Activated B cell treated with CpG ODN at 0.5 μM for 24 hours (primary cell): ENCODE measurements at regions not wholly inside any gene's neighbourhood (a gene's known extent, or its start where the extent isn't known, plus 50 kb on each side); places are given as distances from the start of the nearest gene placed in this dataset.
"Not testable (repeated sequence)": the region's sequence is repeated elsewhere in the genome, so short reads cannot be mapped to it uniquely, and the experiment has no call there.

Source experiments
- ATAC-seq: fragments of 200-7000 bp; cut with Tn5 transposase; one replicate; pipeline ENCODE4 v1.10.0; 2021; ENCODE audit warnings: low read depth, mild to moderate bottlenecking, moderate library complexity
- CTCF ChIA-PET: fragments of 350-600 bp; sonication (Branson Sonifier 250); formaldehyde crosslinking; loops from one replicate; lab custom pipeline; 2021; ENCODE audit warnings: antibody characterized with exemption; lab: Charles Lee
- POLR2A ChIA-PET: fragments of 350-600 bp; sonication (Branson Sonifier 250); formaldehyde crosslinking; loops from one replicate; lab custom pipeline; 2021; ENCODE audit warnings: antibody characterized with exemption; lab: Charles Lee
- DNase-seq: peaks from one replicate; pipeline ENCODE4 v3.0.0; 2022
- H3K27ac Mint-ChIP-seq: one replicate; pipeline ENCODE4 v1.8.0; 2020; ENCODE audit warnings: mixed read lengths
- H3K27me3 Mint-ChIP-seq: one replicate; pipeline ENCODE4 v1.8.0; 2021; ENCODE audit warnings: mixed read lengths
- H3K36me3 Mint-ChIP-seq: one replicate; pipeline ENCODE4 v1.8.0; 2021; ENCODE audit warnings: low read depth, mixed read lengths
- H3K4me1 Mint-ChIP-seq: one replicate; pipeline ENCODE4 v1.8.0; 2021; ENCODE audit warnings: mixed read lengths
- H3K4me3 Mint-ChIP-seq: one replicate; pipeline ENCODE4 v1.8.0; 2020; ENCODE audit warnings: mild to moderate bottlenecking, mixed read lengths
- H3K9me3 Mint-ChIP-seq: one replicate; pipeline ENCODE4 v1.8.0; 2020; ENCODE audit warnings: mixed read lengths
- intact Hi-C: fragments of 100-400 bp; cut with micrococcal nuclease; formaldehyde crosslinking; loops from one replicate; pipeline ENCODE4 v1.15.1; 2024
- TF ChIP-seq, protein P1 (sequence below): fragments of 200-600 bp; IDR thresholded peaks from one replicate; pipeline ENCODE4 v1.8.0; 2022; ENCODE audit warnings: antibody characterized with exemption, mild to moderate bottlenecking

DNA sequence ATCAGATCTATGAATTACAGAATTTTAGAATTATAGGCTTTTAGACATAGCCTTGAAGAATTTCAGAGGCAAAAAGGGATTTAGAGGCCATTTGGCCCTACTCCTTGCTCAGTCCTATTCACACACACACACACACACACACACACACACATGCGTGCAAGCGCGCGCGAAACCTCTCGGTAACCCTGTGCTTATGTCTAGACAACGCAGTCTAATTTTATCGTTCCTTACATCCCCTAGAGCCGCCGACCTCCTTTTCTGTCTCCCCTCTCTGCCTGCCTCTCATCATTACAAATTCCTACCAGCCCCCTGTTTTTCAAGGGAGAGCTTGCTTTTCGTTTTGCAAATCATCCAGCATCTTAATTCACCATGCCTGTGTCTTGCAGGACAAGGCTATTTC, 252.1 kb downstream of the FOXD2 start:
- H3K27ac Mint-ChIP-seq = no peak overlapping the region
- H3K36me3 Mint-ChIP-seq = no peaks in the 10 kb centered on the region
- H3K4me3 Mint-ChIP-seq = no peak overlapping the region
- no peaks in the 10 kb centered on the region for H3K9me3 Mint-ChIP-seq
- no peaks in the 10 kb centered on the region for H3K4me1 Mint-ChIP-seq
- TF ChIP-seq, protein P1, sequence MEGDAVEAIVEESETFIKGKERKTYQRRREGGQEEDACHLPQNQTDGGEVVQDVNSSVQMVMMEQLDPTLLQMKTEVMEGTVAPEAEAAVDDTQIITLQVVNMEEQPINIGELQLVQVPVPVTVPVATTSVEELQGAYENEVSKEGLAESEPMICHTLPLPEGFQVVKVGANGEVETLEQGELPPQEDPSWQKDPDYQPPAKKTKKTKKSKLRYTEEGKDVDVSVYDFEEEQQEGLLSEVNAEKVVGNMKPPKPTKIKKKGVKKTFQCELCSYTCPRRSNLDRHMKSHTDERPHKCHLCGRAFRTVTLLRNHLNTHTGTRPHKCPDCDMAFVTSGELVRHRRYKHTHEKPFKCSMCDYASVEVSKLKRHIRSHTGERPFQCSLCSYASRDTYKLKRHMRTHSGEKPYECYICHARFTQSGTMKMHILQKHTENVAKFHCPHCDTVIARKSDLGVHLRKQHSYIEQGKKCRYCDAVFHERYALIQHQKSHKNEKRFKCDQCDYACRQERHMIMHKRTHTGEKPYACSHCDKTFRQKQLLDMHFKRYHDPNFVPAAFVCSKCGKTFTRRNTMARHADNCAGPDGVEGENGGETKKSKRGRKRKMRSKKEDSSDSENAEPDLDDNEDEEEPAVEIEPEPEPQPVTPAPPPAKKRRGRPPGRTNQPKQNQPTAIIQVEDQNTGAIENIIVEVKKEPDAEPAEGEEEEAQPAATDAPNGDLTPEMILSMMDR = no peak
- ATAC-seq = no peak
- ChIA-PET POLR2A (no interaction called here), CTCF (no interaction called here)
- DNase-seq = no peak
- H3K27me3 Mint-ChIP-seq = peaks cover 20% of the 10 kb centered on the region
- intact Hi-C loops = no loop called here

DNA sequence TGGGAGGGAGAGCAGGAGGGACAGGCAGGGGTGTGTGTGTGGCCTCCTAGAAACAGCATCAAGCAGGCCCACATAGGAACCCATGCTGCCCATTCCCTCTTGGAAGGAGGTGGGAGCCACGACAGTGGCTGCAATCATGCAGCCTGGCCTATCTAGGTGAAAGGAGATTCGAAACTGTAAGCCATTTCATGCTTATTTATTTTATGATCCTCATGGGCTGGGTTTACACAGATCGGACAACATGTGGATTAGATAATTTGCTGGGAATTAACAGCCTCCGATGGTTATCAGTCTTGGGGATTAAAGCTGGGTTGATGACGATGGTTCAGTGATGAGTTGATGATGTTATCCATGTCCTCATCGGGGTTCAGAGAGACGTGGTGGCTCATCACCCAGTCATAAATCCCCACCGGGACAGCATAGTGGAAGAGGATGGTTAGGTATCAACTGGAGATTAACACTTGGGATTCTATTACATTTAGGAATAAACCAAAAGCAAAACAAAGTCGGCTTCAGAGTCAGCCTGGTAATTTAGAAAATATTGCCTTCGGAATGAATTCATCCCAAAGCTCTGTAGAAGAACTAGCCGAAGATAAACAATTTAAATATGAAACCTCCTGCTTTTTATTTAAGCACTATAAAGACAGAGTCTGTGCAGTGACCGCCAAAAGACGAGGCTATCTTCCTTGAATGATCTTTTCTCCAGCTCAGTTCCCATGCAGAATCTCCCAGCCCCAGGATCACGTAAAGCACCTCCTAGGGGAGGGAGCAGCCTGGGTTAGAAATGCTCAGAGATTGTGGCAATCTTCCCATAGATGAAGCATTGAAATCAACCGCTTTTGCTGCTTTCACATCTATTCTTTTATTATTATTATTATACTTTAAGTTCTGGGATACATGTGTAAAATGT, 252.8 kb downstream of the FOXD2 start:
- intact Hi-C loops = no loop called here
- H3K9me3 Mint-ChIP-seq = no peaks in the 10 kb centered on the region
- DNase-seq (no peak), ATAC-seq (no peak)
- H3K36me3 Mint-ChIP-seq = no peaks in the 10 kb centered on the region
- ChIA-PET POLR2A (no interaction called here), CTCF (no interaction called here)
- H3K27ac Mint-ChIP-seq = no peak overlapping the region
- TF ChIP-seq, protein P1 = no peak
- no peaks in the 10 kb centered on the region for H3K4me1 Mint-ChIP-seq
- H3K27me3 Mint-ChIP-seq = peaks cover 20% of the 10 kb centered on the region
- H3K4me3 Mint-ChIP-seq = no peak overlapping the region

DNA sequence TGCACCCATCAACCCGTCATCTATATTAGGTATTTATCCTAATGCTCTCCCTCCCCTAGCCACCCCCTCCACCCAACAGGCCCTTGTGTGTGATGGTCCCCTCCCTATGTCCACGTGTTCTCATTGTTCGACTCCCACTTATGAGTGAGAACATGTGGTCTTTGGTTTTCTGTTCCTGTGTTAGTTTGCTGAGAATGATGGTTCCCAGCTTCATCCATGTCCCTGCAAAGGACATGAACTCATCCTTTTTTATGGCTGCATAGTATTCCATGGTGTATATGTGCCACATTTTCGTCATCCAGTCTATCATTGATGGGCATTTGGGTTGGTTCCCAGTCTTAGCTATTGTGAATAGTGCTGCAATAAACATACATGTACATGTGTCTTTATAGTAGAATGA, 253.4 kb downstream of the FOXD2 start:
- H3K9me3 Mint-ChIP-seq, CTCF ChIA-PET, H3K4me1 Mint-ChIP-seq, intact Hi-C loops, DNase-seq, ATAC-seq, POLR2A ChIA-PET, H3K4me3 Mint-ChIP-seq, H3K27ac Mint-ChIP-seq, H3K36me3 Mint-ChIP-seq: not testable (repeated sequence)
- peaks cover 20% of the 10 kb centered on the region for H3K27me3 Mint-ChIP-seq

DNA sequence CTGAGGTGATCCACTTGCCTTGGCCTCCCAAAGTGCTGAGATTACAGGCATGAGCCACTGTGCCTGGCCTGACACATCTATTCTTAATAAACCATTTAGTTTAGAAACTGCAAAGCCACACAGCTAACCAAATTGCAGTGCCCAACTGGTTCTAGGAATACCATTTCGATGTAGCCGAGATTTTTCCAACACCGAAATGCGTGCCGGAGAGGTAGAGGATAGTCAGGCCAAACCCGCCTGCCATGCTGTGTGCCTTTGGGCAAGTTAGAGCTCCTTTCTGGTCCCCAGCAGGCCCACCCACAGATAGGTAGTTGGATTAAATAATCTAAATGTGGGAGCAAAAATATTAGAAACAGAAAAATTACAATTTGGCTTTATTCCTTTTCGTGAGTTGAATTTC, 254.4 kb downstream of the FOXD2 start:
- ATAC-seq = no peak
- H3K36me3 Mint-ChIP-seq = no peaks in the 10 kb centered on the region
- peaks cover 16% of the 10 kb centered on the region for H3K27me3 Mint-ChIP-seq
- TF ChIP-seq, protein P1 = no peak
- ChIA-PET POLR2A (no interaction called here), CTCF (no interaction called here)
- H3K9me3 Mint-ChIP-seq = no peaks in the 10 kb centered on the region
- no peak overlapping the region for H3K27ac Mint-ChIP-seq
- DNase-seq = no peak
- no peak overlapping the region for H3K4me3 Mint-ChIP-seq
- intact Hi-C loops = no loop called here
- no peaks in the 10 kb centered on the region for H3K4me1 Mint-ChIP-seq

DNA sequence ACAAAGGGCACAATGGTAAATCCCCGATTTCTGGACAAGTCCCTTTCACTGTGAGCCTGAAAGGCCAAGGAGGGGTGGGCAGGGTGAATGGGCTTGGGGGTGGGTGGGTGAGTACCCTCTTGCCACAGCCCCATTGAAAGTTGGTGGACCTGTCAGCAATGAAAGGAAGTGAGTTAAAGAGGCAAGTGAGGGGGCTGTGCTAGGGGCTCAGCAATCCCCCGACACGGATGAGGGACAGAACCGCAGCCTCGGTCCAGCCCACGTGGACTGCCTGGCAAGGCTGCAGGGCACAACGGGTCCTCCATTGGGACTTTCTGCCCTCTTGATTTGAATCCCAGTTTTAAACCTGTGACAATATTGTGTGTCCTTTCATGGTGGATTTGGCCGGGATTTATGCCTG, 255.3 kb downstream of the FOXD2 start:
- CTCF ChIA-PET = no interaction called here
- no peak for DNase-seq

More for the DNA sequence above, 255.3 kb downstream of the FOXD2 start:
- Mint-ChIP-seq H3K9me3 (no peaks in the 10 kb centered on the region), H3K4me1 (no peaks in the 10 kb centered on the region), H3K27me3 (peaks cover 16% of the 10 kb centered on the region), H3K27ac (no peak overlapping the region), H3K4me3 (no peak overlapping the region), H3K36me3 (no peaks in the 10 kb centered on the region)
- intact Hi-C loops = no loop called here
- no peak for ATAC-seq
- TF ChIP-seq, protein P1 = no peak
- POLR2A ChIA-PET = no interaction called here
